NCI-H146 (cell line): ENCODE measurements at regions not wholly inside any gene's neighbourhood (a gene's known extent, or its start where the extent isn't known, plus 50 kb on each side); places are given as distances from the start of the nearest gene placed in this dataset.

Source experiments
- DNase-seq: peaks from one replicate; lab custom pipeline; 2025; lab: John Stamatoyannopoulos, UW

- DNase-seq: no peak
These were observed 217.4 kb upstream of the GMDS start for GRCh38 chr6:2462831-2463230.

- DNase-seq: no peak
These were observed 214.9 kb upstream of the GMDS start for GRCh38 chr6:2460216-2460745.

GRCh38 chr6:2454180-2454579 lies 208.8 kb upstream of the GMDS start:
- DNase-seq: no peak

GRCh38 chr6:2450546-2450945 lies 205.1 kb upstream of the GMDS start:
- peak; percentile 74 for DNase-seq

- no peak for DNase-seq
These were observed 204.2 kb upstream of the GMDS start for GRCh38 chr6:2449572-2449940.

- DNase-seq: peak; percentile 76
These were observed 203.6 kb upstream of the GMDS start for GRCh38 chr6:2448826-2449571.

- DNase-seq: no peak
These were observed 202.5 kb upstream of the GMDS start for GRCh38 chr6:2447931-2448330.

GRCh38 chr6:2447318-2447920 lies 202.0 kb upstream of the GMDS start:
- DNase-seq: no peak

- no peak for DNase-seq
These were observed 196.4 kb upstream of the GMDS start for GRCh38 chr6:2441601-2442475.

GRCh38 chr6:2440516-2440915 lies 195.1 kb upstream of the GMDS start:
- no peak for DNase-seq

GRCh38 chr6:2439632-2440031 lies 194.2 kb upstream of the GMDS start:
- DNase-seq: no peak

- no peak for DNase-seq
These were observed 193.7 kb upstream of the GMDS start for GRCh38 chr6:2439082-2439481.

- DNase-seq: no peak
These were observed 191.2 kb upstream of the GMDS start for GRCh38 chr6:2436410-2437154.

- no peak for DNase-seq
These were observed 189.9 kb upstream of the GMDS start for GRCh38 chr6:2435323-2435722.

- DNase-seq: no peak
These were observed 189.5 kb upstream of the GMDS start for GRCh38 chr6:2434912-2435311.

GRCh38 chr6:2434116-2434515 lies 188.7 kb upstream of the GMDS start:
- DNase-seq: no peak

- DNase-seq: no peak
These were observed 188.3 kb upstream of the GMDS start for GRCh38 chr6:2433711-2434110.

GRCh38 chr6:2433266-2433665 lies 187.9 kb upstream of the GMDS start:
- no peak for DNase-seq

- DNase-seq: no peak
These were observed 186.9 kb upstream of the GMDS start for GRCh38 chr6:2432292-2432691.

- DNase-seq: no peak
These were observed 185.2 kb upstream of the GMDS start for GRCh38 chr6:2430612-2431011.

GRCh38 chr6:2429460-2429859 lies 184.1 kb upstream of the GMDS start:
- DNase-seq: no peak

- DNase-seq: no peak
These were observed 183.6 kb upstream of the GMDS start for GRCh38 chr6:2429032-2429431.
